ENCODE measurements at regions not wholly inside any gene's neighbourhood (a gene's known extent, or its start where the extent isn't known, plus 50 kb on each side); places are given as distances from the start of the nearest gene placed in this dataset.

GRCh38 chr7:42485301-42485766 lies 248.3 kb upstream of the GLI3 start:
- no peak for ATAC-seq (ENCODE audit: poor library complexity)
- intact Hi-C loops (cut with DNase I), result no loop called here
- no peak for DNase-seq

DNA sequence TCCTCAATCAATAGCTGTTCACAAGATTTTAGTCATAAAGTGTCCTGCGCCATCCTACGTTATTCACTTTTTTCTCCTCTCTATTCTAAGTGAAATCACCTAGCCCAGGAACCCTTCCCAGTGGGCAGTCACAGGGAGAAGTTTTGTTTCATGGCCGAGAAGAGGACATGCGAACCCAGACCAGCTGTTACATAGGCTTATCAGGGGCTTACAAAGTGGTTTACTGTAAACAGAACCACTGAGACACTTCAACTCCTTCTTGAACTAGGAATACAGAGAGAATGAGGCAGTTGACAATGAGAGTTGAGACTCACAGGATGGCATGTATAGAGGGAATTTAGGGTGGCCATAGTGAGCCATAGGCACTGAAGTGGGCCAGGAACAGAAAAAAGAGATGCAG lies 246.9 kb upstream of the GLI3 start:
- intact Hi-C loops (cut with DNase I), result no loop called here
- DNase-seq, result no peak
- no peak for ATAC-seq (ENCODE audit: poor library complexity)

GRCh38 chr7:42479816-42480633 lies 243.0 kb upstream of the GLI3 start:
- DNase-seq (no peak), ATAC-seq (ENCODE audit: poor library complexity) (peak; percentile 68)
- intact Hi-C loops (cut with DNase I), result no loop called here

DNA sequence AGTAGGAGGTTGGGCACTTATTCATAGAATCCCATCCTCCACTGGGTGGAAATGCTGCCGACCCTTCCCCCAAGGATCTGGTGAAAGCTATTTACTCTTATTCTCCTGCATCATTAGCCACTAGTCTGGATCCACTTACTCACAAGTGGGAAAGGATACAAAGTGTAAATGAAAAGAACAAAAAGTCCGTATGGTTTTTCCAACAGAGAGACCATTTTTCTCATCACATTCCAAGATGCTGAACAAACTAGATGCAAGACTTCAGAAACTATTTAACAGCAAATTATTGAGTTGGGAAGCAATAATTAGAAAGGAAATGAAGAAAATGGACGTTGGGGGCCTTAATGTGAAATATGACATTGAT lies 242.4 kb upstream of the GLI3 start:
- intact Hi-C loops (cut with DNase I), result no loop called here
- DNase-seq, result no peak
- ATAC-seq (ENCODE audit: poor library complexity), result no peak

GRCh38 chr7:42478717-42479116 lies 241.7 kb upstream of the GLI3 start:
- intact Hi-C loops (cut with DNase I), result no loop called here
- peak; percentile 36 for ATAC-seq (ENCODE audit: poor library complexity)
- DNase-seq, result peak; percentile 59

DNA sequence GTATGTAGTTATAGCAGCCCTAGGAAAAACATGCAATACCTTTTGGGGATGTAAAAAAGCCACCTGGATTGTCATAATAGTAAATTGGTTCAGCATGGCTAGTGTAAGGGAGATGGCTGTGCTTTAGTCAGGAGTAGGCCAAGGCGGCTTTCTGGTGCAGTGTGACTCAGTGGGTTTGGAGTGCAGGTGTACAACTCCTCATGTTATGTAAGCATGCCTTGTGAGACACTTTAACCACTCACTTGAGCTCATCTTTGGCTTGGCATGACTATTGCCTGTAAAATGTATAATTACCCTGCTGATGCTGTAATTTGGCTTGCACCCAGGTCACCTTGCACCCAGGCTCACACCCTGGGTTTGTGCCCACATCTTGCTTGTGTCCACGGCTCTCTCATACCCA lies 239.2 kb upstream of the GLI3 start:
- DNase-seq (no peak), ATAC-seq (ENCODE audit: poor library complexity) (no peak)
- intact Hi-C loops (cut with DNase I), result no loop called here

GRCh38 chr7:42475082-42475481 lies 238.1 kb upstream of the GLI3 start:
- intact Hi-C loops (cut with DNase I), result no loop called here

GRCh38 chr7:42473099-42473498 lies 236.1 kb upstream of the GLI3 start:
- intact Hi-C loops (cut with DNase I), result no loop called here
- ATAC-seq (ENCODE audit: poor library complexity) (no peak), DNase-seq (no peak)

More at GRCh38 chr7:42475082-42475481, 238.1 kb upstream of the GLI3 start:
- DNase-seq (no peak), ATAC-seq (ENCODE audit: poor library complexity) (no peak)

DNA sequence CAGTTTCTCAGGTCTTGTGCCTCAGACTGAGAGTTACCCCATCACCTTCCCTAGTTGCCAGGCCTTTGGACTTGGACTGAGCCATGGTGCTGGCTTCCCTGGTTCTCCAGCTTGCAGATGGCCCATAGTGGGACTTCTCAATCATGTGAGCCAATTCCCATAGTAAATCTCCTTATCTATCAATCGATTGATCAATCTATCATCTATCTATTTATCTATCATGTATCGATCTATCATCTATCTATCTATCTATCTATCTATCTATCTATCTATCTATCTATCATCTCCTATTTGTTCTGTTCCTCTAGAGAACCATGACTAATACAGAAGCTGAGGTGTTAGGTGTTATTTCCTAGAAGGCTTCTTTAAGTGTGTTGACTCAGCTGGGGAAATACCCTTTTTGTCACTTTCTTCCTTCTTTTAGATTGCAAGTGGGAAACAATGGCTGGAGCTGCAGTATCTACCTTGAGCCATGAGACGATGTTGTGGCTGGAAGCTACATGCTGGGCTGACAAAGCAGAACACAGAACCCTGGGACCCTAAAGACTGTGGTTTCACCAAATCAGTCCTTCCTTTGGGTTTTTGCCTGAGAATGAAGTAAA lies 234.7 kb upstream of the GLI3 start:
- ATAC-seq (ENCODE audit: poor library complexity), result no peak
- DNase-seq, result no peak
- intact Hi-C loops (cut with DNase I), result no loop called here

DNA sequence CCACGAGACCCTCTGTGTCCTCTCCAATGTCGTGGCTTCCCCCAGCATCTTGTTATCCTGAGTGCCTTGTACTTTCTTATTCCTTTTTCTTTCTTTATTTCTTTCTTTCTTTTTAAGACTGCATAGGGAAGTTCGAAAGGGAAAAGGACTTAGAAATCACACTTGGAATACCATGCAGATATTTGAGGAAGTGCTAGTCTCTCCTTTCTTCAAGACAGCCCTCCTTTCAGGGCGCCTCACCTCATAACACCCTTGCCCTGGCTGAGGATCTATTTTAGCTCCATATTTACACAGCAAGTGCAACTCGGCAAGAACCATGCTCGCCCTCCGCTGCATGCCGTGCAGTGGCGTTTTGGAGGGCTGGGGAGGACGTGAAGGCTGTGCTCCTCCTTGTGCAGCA lies 232.3 kb upstream of the GLI3 start:
- intact Hi-C loops (cut with DNase I), result no loop called here
- no peak for DNase-seq
- no peak for ATAC-seq (ENCODE audit: poor library complexity)

DNA sequence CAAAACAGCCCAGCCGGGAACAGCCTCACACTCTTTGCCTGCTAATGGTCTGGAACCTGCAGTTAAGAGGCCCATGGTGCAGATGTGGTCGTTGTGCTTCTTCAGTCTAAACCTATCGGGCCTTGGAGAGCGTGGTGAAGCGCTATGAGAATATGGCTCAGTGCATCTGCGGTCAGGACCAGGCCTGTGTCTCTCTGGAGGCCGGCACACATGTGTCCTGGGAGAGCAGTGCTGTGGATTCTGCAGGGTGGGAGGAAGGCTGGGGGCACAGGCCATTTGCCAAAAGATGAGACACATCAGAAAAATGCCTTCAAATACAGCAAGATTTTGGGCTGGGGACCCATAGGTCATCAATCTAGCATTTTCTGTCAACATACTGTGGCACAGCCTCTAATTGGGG lies 231.5 kb upstream of the GLI3 start:
- DNase-seq (no peak), ATAC-seq (ENCODE audit: poor library complexity) (no peak)
- intact Hi-C loops (cut with DNase I), result no loop called here

- intact Hi-C loops (cut with DNase I), result no loop called here
- DNase-seq (no peak), ATAC-seq (ENCODE audit: poor library complexity) (no peak)
Measured at GRCh38 chr7:42461537-42461936, 224.5 kb upstream of the GLI3 start.

GRCh38 chr7:42460933-42461332 lies 223.9 kb upstream of the GLI3 start:
- no peak for DNase-seq
- ATAC-seq (ENCODE audit: poor library complexity), result no peak
- intact Hi-C loops (cut with DNase I), result no loop called here

DNA sequence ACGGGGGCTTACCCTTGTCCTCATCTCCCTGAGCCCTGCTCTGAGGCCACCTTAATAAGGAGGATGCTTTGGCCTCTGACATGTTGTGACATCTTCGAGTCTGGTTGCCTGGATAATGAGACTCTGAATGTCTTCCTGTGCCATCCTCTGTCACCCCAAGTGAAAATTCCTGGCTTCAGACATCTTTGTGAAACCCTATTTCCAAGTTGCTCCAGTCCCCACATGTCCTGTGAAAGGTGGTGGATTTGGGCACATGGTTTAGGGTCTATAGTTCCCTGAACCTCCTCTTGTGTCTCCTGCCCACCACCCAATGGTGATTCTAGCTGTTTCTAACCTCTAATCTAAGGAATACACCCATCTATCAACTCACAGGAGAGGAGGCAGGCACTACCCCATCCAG lies 223.1 kb upstream of the GLI3 start:
- ATAC-seq (ENCODE audit: poor library complexity), result no peak
- intact Hi-C loops (cut with DNase I), result no loop called here
- no peak for DNase-seq

DNA sequence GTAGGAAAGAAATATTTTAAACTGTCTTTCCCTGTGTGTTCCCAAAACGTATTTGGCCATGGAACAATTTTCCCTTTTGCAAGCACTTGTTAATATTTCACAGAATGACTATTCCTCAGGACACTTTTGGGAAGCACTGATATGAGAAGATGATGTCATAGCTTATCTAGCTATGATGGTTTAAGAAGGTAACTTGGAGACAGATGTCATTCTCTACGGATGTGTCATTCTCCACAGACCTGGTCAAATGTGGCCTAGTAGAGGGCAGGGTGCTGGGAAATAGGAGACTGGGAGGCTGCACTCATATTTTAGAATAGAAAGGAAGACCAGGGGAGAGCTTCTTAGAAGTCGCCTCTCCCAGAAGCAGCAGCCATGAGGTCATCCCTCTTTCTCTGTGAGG lies 220.7 kb upstream of the GLI3 start:
- DNase-seq, result no peak
- no peak for ATAC-seq (ENCODE audit: poor library complexity)
- intact Hi-C loops (cut with DNase I), result no loop called here

DNA sequence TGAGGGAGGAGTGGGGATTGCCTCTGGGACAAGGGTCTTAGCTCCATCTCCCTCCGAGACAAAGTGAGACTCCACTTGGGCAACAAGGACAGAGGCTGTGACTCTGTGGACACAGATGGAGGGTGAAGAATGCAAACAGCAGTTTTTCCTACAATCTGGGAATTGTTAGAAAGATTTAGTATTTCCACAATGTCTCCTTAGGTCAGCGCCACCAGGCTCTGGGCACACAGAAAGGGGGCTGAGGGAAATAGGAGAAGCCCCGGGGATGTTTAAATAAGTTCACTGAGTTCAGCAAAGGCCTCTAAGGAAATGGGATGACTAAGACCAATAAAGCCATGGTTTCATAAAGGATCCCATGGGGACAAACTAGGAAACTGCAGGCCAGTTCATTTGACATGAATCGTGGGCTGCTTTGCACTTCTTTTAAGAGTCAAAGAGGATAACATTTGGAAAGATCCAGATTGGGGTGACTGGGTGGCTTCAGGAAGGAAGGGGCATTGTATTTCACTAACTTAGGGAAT lies 219.8 kb upstream of the GLI3 start:
- no peak for DNase-seq
- ATAC-seq (ENCODE audit: poor library complexity), result no peak
- intact Hi-C loops (cut with DNase I), result no loop called here

- ATAC-seq (ENCODE audit: poor library complexity) (no peak), DNase-seq (no peak)
- intact Hi-C loops (cut with DNase I), result no loop called here
Measured at GRCh38 chr7:42456267-42456666, 219.3 kb upstream of the GLI3 start.

DNA sequence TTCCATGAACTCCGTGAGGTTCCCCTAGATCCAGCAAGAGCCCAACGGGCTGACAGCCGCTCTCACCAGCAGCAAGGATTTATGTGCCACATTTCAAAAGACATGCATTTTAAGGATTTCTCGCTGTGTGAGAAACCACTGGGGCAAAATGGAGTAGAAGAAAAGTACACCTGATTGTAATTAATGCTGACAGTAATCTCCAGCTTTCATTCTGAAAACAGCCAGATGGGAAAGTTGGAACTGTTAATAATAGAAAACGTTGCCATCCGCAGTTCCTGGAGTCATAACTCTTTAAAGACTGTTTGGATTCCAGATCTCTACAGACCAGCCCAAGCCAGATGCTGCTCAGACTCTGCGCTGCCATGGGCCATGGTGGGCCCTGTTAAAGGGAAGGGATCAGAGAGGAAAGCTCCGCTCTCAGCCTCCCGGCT lies 216.9 kb upstream of the GLI3 start:
- DNase-seq (no peak), ATAC-seq (ENCODE audit: poor library complexity) (no peak)
- intact Hi-C loops (cut with DNase I), result no loop called here

GRCh38 chr7:42452356-42452755 lies 215.3 kb upstream of the GLI3 start:
- intact Hi-C loops (cut with DNase I), result no loop called here
- no peak for DNase-seq
- ATAC-seq (ENCODE audit: poor library complexity), result no peak

- DNase-seq (no peak), ATAC-seq (ENCODE audit: poor library complexity) (no peak)
- intact Hi-C loops (cut with DNase I), result no loop called here
Measured at GRCh38 chr7:42449431-42449830, 212.4 kb upstream of the GLI3 start.

Measured in Right ventricle myocardium superior (tissue), 1 donor.